A673 (cell line): ENCODE measurements at regions not wholly inside any gene's neighbourhood (a gene's known extent, or its start where the extent isn't known, plus 50 kb on each side); places are given as distances from the start of the nearest gene placed in this dataset.

ENCODE experiments used
- BruUV-seq: library from RNA; stranded (reverse); fragments of 400-500 nt; replicated peaks from 2 replicates; lab custom pipeline; 2021; lab: Mats Ljungman, UMichigan
- CTCF ChIA-PET: fragments of 300-600 bp; sonication (Branson Sonifier 250); formaldehyde crosslinking; loops from one replicate; lab custom pipeline; 2022; ENCODE audit warnings: antibody characterized with exemption; lab: Charles Lee
- POLR2A ChIA-PET: fragments of 300-600 bp; sonication (Branson Sonifier 250); formaldehyde crosslinking; loops from one replicate; lab custom pipeline; 2022; ENCODE audit warnings: antibody characterized with exemption; ENCODE audit not compliant: low non-redundant PET; lab: Charles Lee
- DNase-seq: peaks from one replicate; pipeline ENCODE4 v3.0.0-alpha.2; 2015; ENCODE audit warnings: low spot score
- H3K27ac ChIP-seq: fragments of 200-600 bp; sonication (generic); 2 replicates; pipeline ENCODE4 v1.5.1; 2016; ENCODE audit warnings: mixed run types, low read depth, mild to moderate bottlenecking, mixed read lengths, antibody characterized with exemption, low read length; ENCODE audit not compliant: poor library complexity, severe bottlenecking
- H3K27me3 ChIP-seq: fragments of 200-600 bp; sonication (generic); replicated peaks from 2 replicates; pipeline ENCODE4 v1.6.1; 2017; ENCODE audit warnings: mixed run types, low read depth, mild to moderate bottlenecking, mixed read lengths, antibody characterized with exemption, low read length; ENCODE audit not compliant: insufficient read depth, poor library complexity
- H3K36me3 ChIP-seq: fragments of 200-600 bp; sonication (generic); 2 replicates; pipeline ENCODE4 v1.6.1; 2016; ENCODE audit warnings: mixed run types, mild to moderate bottlenecking, mixed read lengths, antibody characterized with exemption, low read length; ENCODE audit not compliant: insufficient read depth, poor library complexity, severe bottlenecking
- H3K4me1 ChIP-seq: fragments of 200-600 bp; sonication (generic); 2 replicates; pipeline ENCODE4 v1.6.1; 2017; ENCODE audit warnings: mixed run types, mild to moderate bottlenecking, mixed read lengths, antibody characterized with exemption, low read length; ENCODE audit not compliant: insufficient read depth, poor library complexity, severe bottlenecking
- H3K4me3 ChIP-seq: fragments of 200-600 bp; sonication (generic); 2 replicates; pipeline ENCODE4 v1.5.1; 2016; ENCODE audit warnings: low read depth, mixed run types, mild to moderate bottlenecking, mixed read lengths, low read length; ENCODE audit not compliant: poor library complexity, severe bottlenecking
- H3K9me3 ChIP-seq: fragments of 200-600 bp; sonication (generic); 2 replicates; pipeline ENCODE4 v1.6.1; 2016; ENCODE audit warnings: mixed run types, low read depth, mild to moderate bottlenecking, mixed read lengths, antibody characterized with exemption, low read length; ENCODE audit not compliant: poor library complexity, severe bottlenecking
- CTCF ChIP-seq: fragments of 300-800, 200-600 bp; sonication (generic); conservative IDR thresholded peaks from 2 replicates; pipeline ENCODE4 v1.5.1; 2017; ENCODE audit warnings: low read depth, mild to moderate bottlenecking, antibody characterized with exemption, low read length, moderate library complexity, mixed read lengths
- EZH2 ChIP-seq: fragments of 200-600 bp; sonication (generic); IDR thresholded peaks from 2 replicates; pipeline ENCODE4 v1.6.1; 2017; ENCODE audit warnings: borderline replicate concordance, low read depth, mild to moderate bottlenecking, mixed read lengths, antibody characterized with exemption, low read length; ENCODE audit not compliant: poor library complexity, severe bottlenecking
- intact Hi-C: fragments of 100-400 bp; cut with micrococcal nuclease; formaldehyde crosslinking; loops from one replicate; pipeline ENCODE4 v1.10.0; 2022; ENCODE audit not compliant: unreplicated experiment

GRCh38 chr6:148612043-148612442, 134.8 kb upstream of the UST start:
- POLR2A ChIA-PET = no interaction called here
- no peaks in the 10 kb centered on the region for H3K4me1 ChIP-seq
- TF ChIP-seq EZH2 = no peak
- TF ChIP-seq CTCF = no peak
- intact Hi-C loops = no loop called here
- DNase-seq = no peak
- H3K36me3 ChIP-seq = no peaks in the 10 kb centered on the region
- H3K27me3 ChIP-seq = no peaks in the 10 kb centered on the region
- H3K9me3 ChIP-seq = no peaks in the 10 kb centered on the region
- CTCF ChIA-PET = no interaction called here
- no peak overlapping the region for H3K27ac ChIP-seq
- H3K4me3 ChIP-seq = no peak overlapping the region
- BruUV-seq = no TSS peak

GRCh38 chr6:148614602-148615001, 132.2 kb upstream of the UST start:
- no peaks in the 10 kb centered on the region for H3K36me3 ChIP-seq
- POLR2A ChIA-PET = no interaction called here
- no peak for TF ChIP-seq CTCF
- TF ChIP-seq EZH2 = no peak

GRCh38 chr6:148616841-148617240, 130.0 kb upstream of the UST start:
- Histone ChIP-seq H3K27ac (no peak overlapping the region), H3K36me3 (no peaks in the 10 kb centered on the region), H3K4me3 (no peak overlapping the region), H3K4me1 (no peaks in the 10 kb centered on the region), H3K27me3 (no peaks in the 10 kb centered on the region), H3K9me3 (no peaks in the 10 kb centered on the region)
- BruUV-seq = no TSS peak
- POLR2A ChIA-PET = no interaction called here
- CTCF ChIA-PET = no interaction called here
- no peak for TF ChIP-seq EZH2
- no peak for TF ChIP-seq CTCF
- no peak for DNase-seq
- intact Hi-C loops = no loop called here

More at GRCh38 chr6:148614602-148615001, 132.2 kb upstream of the UST start:
- H3K4me3 ChIP-seq = no peak overlapping the region
- H3K27ac ChIP-seq = no peak overlapping the region
- no peak for DNase-seq
- H3K4me1 ChIP-seq = no peaks in the 10 kb centered on the region
- no peaks in the 10 kb centered on the region for H3K27me3 ChIP-seq
- intact Hi-C loops = no loop called here
- BruUV-seq = no TSS peak
- CTCF ChIA-PET = no interaction called here
- H3K9me3 ChIP-seq = no peaks in the 10 kb centered on the region
